SJSA1 (cell line): ENCODE measurements at regions not wholly inside any gene's neighbourhood (a gene's known extent, or its start where the extent isn't known, plus 50 kb on each side); places are given as distances from the start of the nearest gene placed in this dataset.
"Not testable (repeated sequence)": the region's sequence is repeated elsewhere in the genome, so short reads cannot be mapped to it uniquely, and the experiment has no call there.

Source experiments
- DNase-seq, 2 experiments: peaks; one replicate each; pipeline ENCODE4 v3.0.0-alpha.2; 2015 to 2020; ENCODE audit warnings: low spot score in 2 of 2, low read depth in 1 of 2
- H3K27ac ChIP-seq: fragments of 250-450 bp; sonication (Bioruptor Pico); 2 replicates; pipeline ENCODE4 v1.5.1; 2020; ENCODE audit warnings: mild to moderate bottlenecking, moderate library complexity
- H3K27me3 ChIP-seq: fragments of 250-450 bp; sonication (Bioruptor Pico); replicated peaks from 2 replicates; pipeline ENCODE4 v1.5.1; 2020; ENCODE audit warnings: mild to moderate bottlenecking, moderate library complexity
- H3K36me3 ChIP-seq: fragments of 250-450 bp; sonication (Bioruptor Pico); 2 replicates; pipeline ENCODE4 v1.5.1; 2020; ENCODE audit warnings: mild to moderate bottlenecking
- H3K4me1 ChIP-seq: fragments of 250-450 bp; sonication (Bioruptor Pico); replicated peaks from 2 replicates; pipeline ENCODE4 v1.6.1; 2021; ENCODE audit warnings: mild to moderate bottlenecking
- H3K4me3 ChIP-seq: fragments of 250-450 bp; sonication (Bioruptor Pico); 2 replicates; pipeline ENCODE4 v1.5.1; 2020; ENCODE audit warnings: mild to moderate bottlenecking
- H3K9me3 ChIP-seq: fragments of 250-450 bp; sonication (Bioruptor Pico); replicated peaks from 2 replicates; pipeline ENCODE4 v1.5.1; 2020; ENCODE audit warnings: mild to moderate bottlenecking

DNA sequence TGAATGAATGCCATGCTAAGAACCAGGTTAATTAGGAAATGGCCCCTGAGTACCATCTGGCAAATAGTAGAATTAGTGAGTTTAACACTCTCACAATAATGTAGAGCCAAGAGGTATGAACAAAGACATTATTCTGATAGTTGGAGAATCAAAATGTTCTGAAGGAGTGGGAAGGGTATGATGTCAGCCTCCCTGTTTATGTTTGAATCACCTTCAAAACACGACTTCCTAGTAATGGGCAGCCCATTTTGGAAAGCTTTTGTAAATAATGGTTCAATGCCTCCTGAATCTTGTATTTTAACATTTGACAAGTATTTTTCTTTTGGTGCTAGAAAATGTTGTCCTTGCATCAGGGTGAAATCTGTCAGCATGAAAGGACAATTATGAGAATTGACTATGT is 108.3 kb downstream of the DSEL start:
- DNase-seq = no peak
- Histone ChIP-seq H3K4me1 (peaks cover 5% of the 10 kb centered on the region; the same call in 1 of the 2 replicates), H3K9me3 (no peaks in the 10 kb centered on the region), H3K36me3 (no peaks in the 10 kb centered on the region), H3K27me3 (no peaks in the 10 kb centered on the region), H3K4me3 (no peak overlapping the region), H3K27ac (no peak overlapping the region)

DNA sequence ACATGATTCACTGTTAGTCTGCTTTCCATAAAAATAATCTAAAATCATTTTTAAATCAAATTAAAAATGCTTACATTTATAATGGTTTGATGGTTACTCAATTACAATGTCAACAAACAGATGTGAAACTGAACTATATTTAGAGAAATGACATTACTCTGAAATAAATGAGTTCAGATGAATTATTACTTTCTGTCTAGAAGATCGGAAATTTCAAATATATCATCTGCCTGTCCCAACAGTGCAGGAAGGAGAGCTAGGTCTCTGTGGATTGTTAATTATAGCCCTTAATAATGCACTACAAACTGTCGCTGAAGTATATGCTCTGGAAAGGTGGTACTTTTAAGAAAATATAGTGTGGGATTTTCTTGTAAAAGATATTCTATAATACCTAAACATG is 109.8 kb downstream of the DSEL start:
- no peaks in the 10 kb centered on the region for H3K27me3 ChIP-seq
- H3K36me3 ChIP-seq = no peaks in the 10 kb centered on the region
- H3K27ac ChIP-seq = no peak overlapping the region
- no peak for DNase-seq
- H3K9me3 ChIP-seq = no peaks in the 10 kb centered on the region
- no peak overlapping the region for H3K4me3 ChIP-seq
- peaks cover 5% of the 10 kb centered on the region; the same call in 1 of the 2 replicates for H3K4me1 ChIP-seq

DNA sequence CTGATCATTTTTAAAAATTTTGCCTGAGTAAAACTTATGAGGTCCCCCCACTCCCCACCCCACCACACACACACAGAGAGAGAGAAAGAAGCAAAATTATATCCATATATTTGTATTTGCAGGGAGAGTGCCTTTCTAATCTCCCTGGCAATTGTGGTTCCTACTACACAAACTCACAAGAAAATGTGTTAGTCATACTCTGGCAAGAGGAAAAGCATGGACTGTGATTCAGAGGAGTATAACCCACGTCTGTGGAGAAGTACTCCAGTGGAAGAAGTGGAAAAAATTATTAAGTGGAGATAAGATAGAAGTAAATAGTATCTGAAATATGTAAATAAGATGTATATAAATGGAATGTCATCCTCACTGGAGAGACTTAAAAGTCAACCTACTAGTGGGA is 114.0 kb downstream of the DSEL start:
- Histone ChIP-seq H3K27me3 (no peaks in the 10 kb centered on the region), H3K9me3 (no peaks in the 10 kb centered on the region), H3K4me1 (no peaks in the 10 kb centered on the region), H3K36me3 (no peaks in the 10 kb centered on the region), H3K4me3 (no peak overlapping the region), H3K27ac (no peak overlapping the region)
- DNase-seq = no peak

- Histone ChIP-seq H3K4me3 (no peak overlapping the region), H3K27me3 (no peaks in the 10 kb centered on the region), H3K36me3 (no peaks in the 10 kb centered on the region), H3K9me3 (no peaks in the 10 kb centered on the region), H3K4me1 (no peaks in the 10 kb centered on the region), H3K27ac (no peak overlapping the region)
- DNase-seq = no peak
Measured at GRCh38 chr18:67400502-67401117, 115.9 kb downstream of the DSEL start.

DNA sequence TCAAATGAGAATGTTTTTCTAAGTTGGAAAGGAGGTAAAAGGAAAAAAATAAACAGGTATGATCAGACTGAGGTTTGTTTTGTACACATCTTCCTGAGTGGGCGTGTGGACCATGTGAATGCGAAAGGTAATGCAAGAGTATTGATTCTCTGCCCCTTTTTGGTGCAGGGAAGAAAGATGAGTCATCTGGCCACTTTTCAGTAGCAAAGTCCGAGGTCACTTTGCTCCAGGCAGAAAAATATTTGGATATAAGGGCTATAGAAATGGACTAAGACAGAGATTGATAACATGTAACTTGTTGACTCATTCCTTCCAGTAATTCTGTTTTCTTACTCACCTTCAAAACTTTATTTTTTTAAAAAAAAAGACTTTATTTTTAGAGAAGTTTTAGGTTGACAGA is 130.5 kb downstream of the DSEL start:
- H3K27ac ChIP-seq = no peak overlapping the region
- peaks cover 5% of the 10 kb centered on the region for H3K4me1 ChIP-seq
- no peaks in the 10 kb centered on the region for H3K9me3 ChIP-seq
- DNase-seq = no peak
- H3K4me3 ChIP-seq = no peak overlapping the region
- no peaks in the 10 kb centered on the region for H3K36me3 ChIP-seq
- no peaks in the 10 kb centered on the region for H3K27me3 ChIP-seq

GRCh38 chr18:67385455-67385854 is 131.1 kb downstream of the DSEL start:
- Histone ChIP-seq H3K27me3 (no peaks in the 10 kb centered on the region), H3K9me3 (no peaks in the 10 kb centered on the region), H3K36me3 (no peaks in the 10 kb centered on the region), H3K27ac (peak overlapping the region; percentile 6; the same call in 1 of the 2 replicates), H3K4me1 (peaks cover 5% of the 10 kb centered on the region), H3K4me3 (no peak overlapping the region)
- peak in 1 of 2 experiments; percentile 53 for DNase-seq

GRCh38 chr18:67384057-67384456 is 132.5 kb downstream of the DSEL start:
- H3K4me1 ChIP-seq, H3K9me3 ChIP-seq, H3K36me3 ChIP-seq, H3K27me3 ChIP-seq, H3K4me3 ChIP-seq, H3K27ac ChIP-seq, DNase-seq: not testable (repeated sequence)

DNA sequence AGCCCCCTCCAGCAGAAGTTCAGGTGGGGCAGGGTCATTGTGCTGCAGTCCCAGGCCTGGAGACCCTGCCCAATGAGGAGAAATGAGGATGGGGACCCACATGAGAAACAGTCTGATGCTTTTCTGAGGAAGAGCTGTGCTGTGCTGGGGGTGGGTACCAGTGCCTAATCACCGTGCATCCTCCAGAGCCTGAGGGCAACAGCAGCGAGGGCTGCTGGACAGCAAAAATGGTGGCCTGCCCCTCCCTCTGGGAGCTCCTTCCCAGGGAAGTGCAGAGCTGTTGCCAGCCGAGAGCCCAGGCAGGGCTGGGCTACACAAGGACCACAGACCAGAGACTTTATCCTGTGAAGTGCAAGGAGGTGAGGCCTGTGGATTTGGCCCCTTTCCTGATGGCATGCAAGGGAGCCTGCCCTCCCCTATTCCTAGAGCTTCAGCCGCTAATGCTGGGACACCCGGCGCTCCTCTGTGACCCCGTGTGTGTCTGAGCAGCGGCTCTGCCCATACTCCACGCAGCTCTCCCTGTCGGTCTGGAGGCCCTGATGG is 134.8 kb downstream of the DSEL start:
- H3K36me3 ChIP-seq = no peaks in the 10 kb centered on the region
- no peaks in the 10 kb centered on the region for H3K27me3 ChIP-seq
- no peak overlapping the region for H3K4me3 ChIP-seq
- no peak for DNase-seq
- H3K27ac ChIP-seq = no peak overlapping the region
- H3K4me1 ChIP-seq = peaks cover 5% of the 10 kb centered on the region
- no peaks in the 10 kb centered on the region for H3K9me3 ChIP-seq

DNA sequence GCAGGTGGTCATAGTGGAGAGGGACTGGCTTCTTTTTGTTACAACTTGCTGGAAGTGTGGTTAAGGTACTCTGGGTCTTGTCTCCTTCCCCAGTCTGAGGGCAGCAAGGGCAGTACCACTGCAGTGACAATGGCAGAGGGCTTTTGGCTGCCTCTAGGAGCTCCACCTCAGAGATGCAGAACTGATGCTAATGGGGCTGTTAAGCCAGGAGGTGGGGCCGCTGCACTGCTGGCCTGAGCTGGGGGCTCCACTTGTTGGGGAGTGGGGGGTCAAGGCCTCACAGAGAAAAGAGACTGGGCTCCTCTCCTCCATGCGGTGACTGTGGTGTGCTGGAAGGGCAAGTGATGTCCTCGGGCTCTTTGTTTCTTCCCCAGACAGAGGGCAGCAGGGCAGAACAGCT is 135.7 kb downstream of the DSEL start:
- Histone ChIP-seq H3K27ac (no peak overlapping the region), H3K27me3 (no peaks in the 10 kb centered on the region), H3K9me3 (no peaks in the 10 kb centered on the region), H3K36me3 (no peaks in the 10 kb centered on the region), H3K4me1 (peaks cover 5% of the 10 kb centered on the region), H3K4me3 (no peak overlapping the region)
- no peak for DNase-seq

- H3K4me1 ChIP-seq = peaks cover under 1% of the 10 kb centered on the region; the same call in 1 of the 2 replicates
- no peak overlapping the region for H3K27ac ChIP-seq
- no peaks in the 10 kb centered on the region for H3K36me3 ChIP-seq
- no peaks in the 10 kb centered on the region for H3K27me3 ChIP-seq
- H3K9me3 ChIP-seq = no peaks in the 10 kb centered on the region
- no peak overlapping the region for H3K4me3 ChIP-seq
- DNase-seq = no peak
Measured at GRCh38 chr18:67379981-67380380, 136.5 kb downstream of the DSEL start.

GRCh38 chr18:67376372-67376771 is 140.1 kb downstream of the DSEL start:
- Histone ChIP-seq H3K9me3 (no peaks in the 10 kb centered on the region), H3K4me3 (no peak overlapping the region), H3K4me1 (0 out of 2 replicates have a peak, but pooled peaks cover 2% of the 10 kb centered on the region), H3K27ac (no peak overlapping the region), H3K36me3 (no peaks in the 10 kb centered on the region), H3K27me3 (no peaks in the 10 kb centered on the region)
- DNase-seq = no peak

- H3K27ac ChIP-seq = no peak overlapping the region
- H3K4me3 ChIP-seq = no peak overlapping the region
- H3K9me3 ChIP-seq = no peaks in the 10 kb centered on the region
- no peaks in the 10 kb centered on the region for H3K27me3 ChIP-seq
- H3K36me3 ChIP-seq = no peaks in the 10 kb centered on the region
- 0 out of 2 replicates have a peak, but pooled peaks cover 5% of the 10 kb centered on the region for H3K4me1 ChIP-seq
- DNase-seq = no peak
Measured at GRCh38 chr18:67373636-67374035, 142.9 kb downstream of the DSEL start.

DNA sequence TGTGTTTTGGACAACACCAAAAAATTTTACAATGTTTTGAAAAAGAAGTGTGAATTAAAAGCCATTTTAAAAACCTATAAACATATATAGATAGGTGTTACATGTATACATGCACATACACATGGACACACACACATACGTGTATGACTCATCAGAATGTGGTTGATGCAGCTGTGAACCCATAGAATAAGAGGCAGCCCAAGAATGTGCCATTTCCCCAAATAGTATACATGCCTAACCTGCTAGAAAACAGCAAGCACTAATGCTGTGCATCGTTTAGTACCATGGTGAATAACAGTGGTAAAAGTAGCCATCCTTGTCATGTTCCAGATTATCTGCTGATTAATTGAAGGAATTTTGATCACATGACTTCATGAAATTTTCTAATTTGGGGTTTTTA is 149.0 kb downstream of the DSEL start:
- Histone ChIP-seq H3K27me3 (no peaks in the 10 kb centered on the region), H3K4me1 (0 out of 2 replicates have a peak, but pooled peaks cover 5% of the 10 kb centered on the region), H3K36me3 (no peaks in the 10 kb centered on the region), H3K9me3 (no peaks in the 10 kb centered on the region; the same call in 1 of the 2 replicates), H3K27ac (no peak overlapping the region), H3K4me3 (no peak overlapping the region)
- DNase-seq = no peak

DNA sequence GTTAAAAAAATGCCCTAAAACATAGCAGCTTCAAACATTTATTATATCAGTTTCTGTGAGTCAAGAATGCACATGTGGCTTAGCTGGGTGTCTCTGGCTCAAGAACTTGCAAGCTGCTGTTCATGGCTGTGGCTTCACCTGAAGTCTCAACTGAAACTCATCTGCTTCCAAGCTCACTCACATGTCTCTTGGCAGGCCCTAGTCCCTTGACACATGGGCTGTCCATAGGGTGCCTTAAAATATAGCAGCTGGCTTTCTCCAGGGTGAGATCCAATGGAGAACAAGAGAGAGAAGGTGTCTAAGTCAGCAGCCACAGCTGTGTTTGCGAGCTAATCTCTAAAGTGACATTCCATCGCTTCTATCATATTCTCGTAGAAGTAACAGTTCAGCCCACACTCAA is 152.8 kb downstream of the DSEL start:
- DNase-seq = no peak
- no peak overlapping the region for H3K27ac ChIP-seq
- no peaks in the 10 kb centered on the region for H3K36me3 ChIP-seq
- H3K27me3 ChIP-seq = no peaks in the 10 kb centered on the region
- H3K4me3 ChIP-seq = no peak overlapping the region
- peaks cover 13% of the 10 kb centered on the region for H3K4me1 ChIP-seq
- H3K9me3 ChIP-seq = no peaks in the 10 kb centered on the region; the same call in 1 of the 2 replicates

GRCh38 chr18:67362906-67363305 is 153.6 kb downstream of the DSEL start:
- H3K36me3 ChIP-seq = no peaks in the 10 kb centered on the region
- no peak overlapping the region for H3K27ac ChIP-seq
- no peaks in the 10 kb centered on the region for H3K27me3 ChIP-seq
- no peak overlapping the region for H3K4me3 ChIP-seq
- H3K9me3 ChIP-seq = no peaks in the 10 kb centered on the region; the same call in 1 of the 2 replicates
- DNase-seq = no peak
- H3K4me1 ChIP-seq = peaks cover 13% of the 10 kb centered on the region
